H1 (cell line): ENCODE measurements at regions not wholly inside any gene's neighbourhood (a gene's known extent, or its start where the extent isn't known, plus 50 kb on each side); places are given as distances from the start of the nearest gene placed in this dataset.

ENCODE experiments used
- CTCF ChIA-PET: fragments of 300-600 bp; sonication (Branson Sonifier 250); formaldehyde crosslinking; loops from one replicate; lab custom pipeline; 2021; ENCODE audit not compliant: partially characterized antibody; lab: Charles Lee
- POLR2A ChIA-PET: fragments of 300-600 bp; sonication (Branson Sonifier 250); formaldehyde crosslinking; loops from one replicate; lab custom pipeline; 2021; ENCODE audit warnings: inconsistent platforms; ENCODE audit not compliant: partially characterized antibody; lab: Charles Lee
- DNase-seq, 2 experiments: peaks; one replicate each; pipeline versions ENCODE4 v3.0.0 to v3.0.0-alpha.2; 2010 to 2022; ENCODE audit warnings: low spot score in 2 of 2, low read depth in 1 of 2, mixed read lengths in 1 of 2
- FAIRE-seq: peaks from 2 replicates; lab custom pipeline; 2011; peaks lifted over from hg19 to GRCh38; lab: Jason Lieb, UNC
- H2AFZ ChIP-seq: 2 replicates; pipeline ENCODE4 v1.8.1; 2012; ENCODE audit warnings: low read length, inconsistent platforms
- H2AK5ac ChIP-seq: 2 replicates; pipeline ENCODE4 v1.6.1; 2013; ENCODE audit warnings: low read depth, low read length
- H2BK120ac ChIP-seq: replicated peaks from 2 replicates; pipeline ENCODE3; 2013; ENCODE audit warnings: low read depth, low read length, inconsistent platforms
- H2BK12ac ChIP-seq: 2 replicates; pipeline ENCODE4 v1.6.1; 2013; ENCODE audit warnings: low read depth, low read length
- H2BK15ac ChIP-seq: 2 replicates; pipeline ENCODE4 v1.6.1; 2013; ENCODE audit warnings: low read length
- H2BK20ac ChIP-seq: 2 replicates; pipeline ENCODE4 v1.6.1; 2013; ENCODE audit warnings: low read length
- H2BK5ac ChIP-seq: 2 replicates; pipeline ENCODE4 v1.6.1; 2013; ENCODE audit warnings: low read depth, low read length
- H3K14ac ChIP-seq: 2 replicates; pipeline ENCODE4 v1.6.1; 2013; ENCODE audit warnings: inconsistent platforms; ENCODE audit not compliant: insufficient read length
- H3K18ac ChIP-seq: 2 replicates; pipeline ENCODE4 v1.6.1; 2013; ENCODE audit warnings: low read length; ENCODE audit errors: extremely low read depth
- H3K23ac ChIP-seq: 2 replicates; pipeline ENCODE4 v1.6.1; 2013; ENCODE audit warnings: inconsistent platforms; ENCODE audit not compliant: insufficient read length
- H3K23me2 ChIP-seq: 2 replicates; pipeline ENCODE4 v1.6.1; 2013; ENCODE audit warnings: low read depth, low read length
- H3K27ac ChIP-seq: 2 replicates; pipeline ENCODE4 v1.6.1; 2011; ENCODE audit warnings: low read depth, low read length, inconsistent platforms
- H3K27me3 ChIP-seq, 4 experiments: replicated peaks in 1 of 4; 1 replicate in 1 of 4; 2 replicates in 3 of 4; pipeline versions ENCODE4 v1.6.1 to v1.8.1; 2011 to 2013; ENCODE audit warnings: low read length in 3 of 4, mild to moderate bottlenecking in 3 of 4, inconsistent platforms in 2 of 4, mixed read lengths in 2 of 4, moderate library complexity in 1 of 4; ENCODE audit not compliant: control insufficient read depth in 3 of 4, insufficient read depth in 3 of 4; ENCODE audit errors: extremely low read depth in 1 of 4
- H3K36me3 ChIP-seq, 4 experiments: 2 replicates each; pipeline versions ENCODE4 v1.6.1 to v1.8.1; 2011 to 2013; ENCODE audit warnings: mild to moderate bottlenecking in 4 of 4, low read length in 3 of 4, moderate library complexity in 2 of 4, control low read depth in 1 of 4, inconsistent platforms in 1 of 4; ENCODE audit not compliant: insufficient read depth in 4 of 4, control insufficient read depth in 2 of 4
- H3K4ac ChIP-seq: replicated peaks from 2 replicates; pipeline ENCODE3; 2013; ENCODE audit warnings: low read length, low read depth, mixed read lengths, inconsistent platforms; ENCODE audit not compliant: insufficient read length
- H3K4me1 ChIP-seq, 4 experiments: replicated peaks in 1 of 4; 1 replicate in 1 of 4; 2 replicates in 3 of 4; pipeline versions ENCODE4 v1.6.1 to v1.8.1; 2011 to 2013; ENCODE audit warnings: low read length in 3 of 4, inconsistent platforms in 2 of 4, mixed read lengths in 1 of 4; ENCODE audit not compliant: insufficient read depth in 4 of 4, control insufficient read depth in 3 of 4
- H3K4me2 ChIP-seq, 2 experiments: 2 replicates each; pipeline versions ENCODE4 v1.6.1 to v1.8.1; 2011 to 2013; ENCODE audit warnings: low read depth in 2 of 2, low read length in 2 of 2, control low read depth in 1 of 2, inconsistent platforms in 1 of 2, mild to moderate bottlenecking in 1 of 2; ENCODE audit not compliant: insufficient read depth in 1 of 2
- H3K4me3 ChIP-seq, 4 experiments: fragments of 200-600, 300-600 bp in 1 of 4; sonication (generic), shearing (Covaris generic), sonication (Bioruptor Twin) in 1 of 4; 2 replicates each; pipeline versions ENCODE4 v1.5.1 to v1.8.1; 2011 to 2016; ENCODE audit warnings: low read length in 4 of 4, low read depth in 3 of 4, control low read depth in 2 of 4, inconsistent platforms in 2 of 4, mild to moderate bottlenecking in 2 of 4, mixed read lengths in 1 of 4, moderate library complexity in 1 of 4; ENCODE audit not compliant: insufficient read depth in 2 of 4; ENCODE audit errors: extremely low read depth in 1 of 4
- H3K56ac ChIP-seq: replicated peaks from 2 replicates; pipeline ENCODE3; 2013; ENCODE audit warnings: low read depth, mild to moderate bottlenecking, mixed read lengths, low read length, inconsistent platforms; ENCODE audit not compliant: insufficient read length
- H3K79me1 ChIP-seq: 2 replicates; pipeline ENCODE4 v1.6.1; 2013; ENCODE audit warnings: low read depth, low read length, control low read depth
- H3K79me2 ChIP-seq, 2 experiments: 2 replicates each; pipeline versions ENCODE4 v1.6.1 to v1.8.1; 2012 to 2013; ENCODE audit warnings: low read length in 2 of 2, mild to moderate bottlenecking in 2 of 2, inconsistent platforms in 1 of 2; ENCODE audit not compliant: insufficient read depth in 2 of 2, control insufficient read depth in 1 of 2
- H3K9ac ChIP-seq, 4 experiments: replicated peaks in 1 of 4; 1 replicate in 1 of 4; 2 replicates in 3 of 4; pipeline versions ENCODE4 v1.6.1 to v1.8.1; 2011 to 2013; ENCODE audit warnings: low read depth in 3 of 4, low read length in 3 of 4, control low read depth in 2 of 4, mild to moderate bottlenecking in 2 of 4, moderate library complexity in 2 of 4, inconsistent platforms in 1 of 4; ENCODE audit errors: extremely low read depth in 1 of 4
- H3K9me3 ChIP-seq, 2 experiments: 2 replicates each; pipeline versions ENCODE4 v1.6.1 to v1.8.1; 2012 to 2013; ENCODE audit warnings: mild to moderate bottlenecking in 2 of 2, moderate library complexity in 2 of 2, control low read depth in 1 of 2, inconsistent platforms in 1 of 2, low read depth in 1 of 2, low read length in 1 of 2, mixed read lengths in 1 of 2; ENCODE audit not compliant: insufficient read depth in 2 of 2
- H4K20me1 ChIP-seq, 2 experiments: replicated peaks in 1 of 2; 2 replicates each; pipeline versions ENCODE3 to v1.8.1; 2011 to 2013; ENCODE audit warnings: inconsistent platforms in 2 of 2, low read length in 2 of 2, mild to moderate bottlenecking in 1 of 2; ENCODE audit not compliant: insufficient read depth in 2 of 2, control insufficient read depth in 1 of 2
- H4K5ac ChIP-seq: 2 replicates; pipeline ENCODE4 v1.6.1; 2013; ENCODE audit warnings: low read length, low read depth, mixed read lengths, inconsistent platforms; ENCODE audit not compliant: insufficient read length
- H4K8ac ChIP-seq: 2 replicates; pipeline ENCODE4 v1.8.0; 2013; ENCODE audit warnings: mild to moderate bottlenecking, moderate library complexity, low read length, inconsistent platforms; ENCODE audit not compliant: insufficient read depth; ENCODE audit errors: extremely low read depth
- H4K91ac ChIP-seq: replicated peaks from 2 replicates; pipeline ENCODE3; 2013; ENCODE audit warnings: low read length, mixed read lengths, inconsistent platforms; ENCODE audit not compliant: insufficient read length
- CHD1 ChIP-seq: IDR thresholded peaks from 2 replicates; pipeline ENCODE4 v1.6.1; 2012; ENCODE audit warnings: low read depth, low read length, improper control_type of control experiment
- HDAC2 ChIP-seq, 2 experiments: fragments of 300-600 bp in 1 of 2; sonication (generic) in 1 of 2; IDR thresholded peaks; 2 replicates each; pipeline ENCODE4 v1.6.1; 2011 to 2012; ENCODE audit warnings: low read depth in 2 of 2, low read length in 2 of 2, mild to moderate bottlenecking in 2 of 2, moderate library complexity in 2 of 2, borderline replicate concordance in 1 of 2, inconsistent platforms in 1 of 2
- MAFK ChIP-seq: IDR thresholded peaks from 2 replicates; pipeline ENCODE4 v1.6.1; 2012; ENCODE audit warnings: low read depth, mild to moderate bottlenecking, improper control_type of control experiment, low read length
- NRF1 ChIP-seq: IDR thresholded peaks from 2 replicates; pipeline ENCODE4 v1.6.1; 2011; ENCODE audit warnings: mild to moderate bottlenecking, low read depth, low read length, improper control_type of control experiment
- POLR2AphosphoS5 ChIP-seq: IDR thresholded peaks from 2 replicates; pipeline ENCODE4 v1.6.1; 2011; ENCODE audit warnings: low read depth, low read length
- RAD21 ChIP-seq, 2 experiments: IDR thresholded peaks in 1 of 2; conservative IDR thresholded peaks in 1 of 2; 2 replicates each; pipeline ENCODE4 v1.6.1; 2011; ENCODE audit warnings: low read depth in 2 of 2, low read length in 2 of 2, improper control_type of control experiment in 1 of 2, inconsistent platforms in 1 of 2, mild to moderate bottlenecking in 1 of 2, moderate library complexity in 1 of 2
- SRF ChIP-seq: IDR thresholded peaks from 2 replicates; pipeline ENCODE4 v1.6.1; 2011; ENCODE audit warnings: mild to moderate bottlenecking, low read depth, low read length, moderate library complexity
- TAF7 ChIP-seq: optimal IDR thresholded peaks from 2 replicates; pipeline ENCODE3; 2011; ENCODE audit warnings: low read depth, mild to moderate bottlenecking, inconsistent platforms, low read length, moderate library complexity, borderline replicate concordance
- TBP ChIP-seq: IDR thresholded peaks from 2 replicates; pipeline ENCODE4 v1.6.1; 2011; ENCODE audit warnings: low read depth, low read length, improper control_type of control experiment
- WGBS, 2 experiments: shearing (Covaris generic) in 1 of 2; methylation state at CpG; one replicate each; pipeline versions ENCODE4 v1.1.6 to v1.1.7; 2013 to 2015; ENCODE audit warnings: low lambda C conversion rate in 2 of 2, mixed read lengths in 2 of 2, inconsistent platforms in 1 of 2, low coverage in 1 of 2, missing lambda C conversion rate in 1 of 2; ENCODE audit not compliant: insufficient replicate concordance in 2 of 2, insufficient coverage in 1 of 2, insufficient read length in 1 of 2; ENCODE audit errors: extremely low coverage in 1 of 2, missing lambda C conversion rate in 1 of 2; 5-methylcytosine and 5-hydroxymethylcytosine counted together
- TF ChIP-seq, protein P1 (sequence below): IDR thresholded peaks from 2 replicates; pipeline ENCODE4 v1.6.1; 2011; ENCODE audit warnings: low read depth, mild to moderate bottlenecking, low read length; ENCODE audit not compliant: insufficient read depth
- TF ChIP-seq, protein P2 (sequence below): IDR thresholded peaks from 2 replicates; pipeline ENCODE4 v1.6.1; 2012; ENCODE audit warnings: inconsistent platforms
- TF ChIP-seq, protein P3 (sequence below): IDR thresholded peaks from 2 replicates; pipeline ENCODE4 v1.6.1; 2012; ENCODE audit warnings: low read length, inconsistent platforms

DNA sequence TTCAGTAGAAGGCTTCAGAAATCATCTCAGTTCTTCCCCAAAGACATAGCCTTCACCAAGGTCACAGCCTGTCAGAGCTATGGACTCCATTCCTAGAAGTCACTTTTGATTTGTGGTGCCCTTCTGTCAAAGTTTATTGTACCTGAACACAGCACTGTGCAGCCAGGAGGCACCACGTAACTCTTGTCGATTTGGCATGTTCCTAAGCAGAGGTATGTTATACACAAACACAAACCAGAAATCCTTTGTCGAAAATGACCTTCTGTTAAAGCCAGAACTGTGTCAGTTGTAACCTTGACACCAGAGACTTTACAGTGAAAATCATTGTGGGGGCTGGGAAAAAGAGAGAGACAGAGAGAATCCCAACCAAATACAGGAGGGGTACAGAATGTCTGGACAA is 62.6 kb upstream of the SGPP2 start:
- Histone ChIP-seq H3K4me3 (no peak overlapping the region), H3K9ac (no peak overlapping the region)
- TF ChIP-seq, protein P1, sequence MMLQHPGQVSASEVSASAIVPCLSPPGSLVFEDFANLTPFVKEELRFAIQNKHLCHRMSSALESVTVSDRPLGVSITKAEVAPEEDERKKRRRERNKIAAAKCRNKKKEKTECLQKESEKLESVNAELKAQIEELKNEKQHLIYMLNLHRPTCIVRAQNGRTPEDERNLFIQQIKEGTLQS, result no peak
- TF ChIP-seq, protein P2, sequence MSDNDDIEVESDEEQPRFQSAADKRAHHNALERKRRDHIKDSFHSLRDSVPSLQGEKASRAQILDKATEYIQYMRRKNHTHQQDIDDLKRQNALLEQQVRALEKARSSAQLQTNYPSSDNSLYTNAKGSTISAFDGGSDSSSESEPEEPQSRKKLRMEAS, result no peak
- TF ChIP-seq TBP (no peak), CHD1 (no peak), POLR2AphosphoS5 (no peak), NRF1 (no peak), RAD21 (IDR thresholded peaks at IDR 0.05 in 1 of 2, conservative IDR thresholded peaks at IDR 0.05 in 1 of 2; ENCODE audit: low read depth in 2 of 2, low read length in 2 of 2) (no peak), HDAC2 (IDR thresholded peaks at IDR 0.05; ENCODE audit: borderline replicate concordance in 1 of 2, low read depth in 2 of 2, low read length in 2 of 2) (no peak), SRF (no peak), MAFK (no peak), TAF7 (no peak)
- TF ChIP-seq, protein P3, sequence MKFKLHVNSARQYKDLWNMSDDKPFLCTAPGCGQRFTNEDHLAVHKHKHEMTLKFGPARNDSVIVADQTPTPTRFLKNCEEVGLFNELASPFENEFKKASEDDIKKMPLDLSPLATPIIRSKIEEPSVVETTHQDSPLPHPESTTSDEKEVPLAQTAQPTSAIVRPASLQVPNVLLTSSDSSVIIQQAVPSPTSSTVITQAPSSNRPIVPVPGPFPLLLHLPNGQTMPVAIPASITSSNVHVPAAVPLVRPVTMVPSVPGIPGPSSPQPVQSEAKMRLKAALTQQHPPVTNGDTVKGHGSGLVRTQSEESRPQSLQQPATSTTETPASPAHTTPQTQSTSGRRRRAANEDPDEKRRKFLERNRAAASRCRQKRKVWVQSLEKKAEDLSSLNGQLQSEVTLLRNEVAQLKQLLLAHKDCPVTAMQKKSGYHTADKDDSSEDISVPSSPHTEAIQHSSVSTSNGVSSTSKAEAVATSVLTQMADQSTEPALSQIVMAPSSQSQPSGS, result no peak

More for the DNA sequence above, 62.6 kb upstream of the SGPP2 start:
- FAIRE-seq, result no peak
- Histone ChIP-seq H3K23ac (no peak overlapping the region), H2BK20ac (no peak overlapping the region), H3K27me3 (no peaks in the 10 kb centered on the region), H3K36me3 (no peaks in the 10 kb centered on the region), H3K27ac (no peak overlapping the region), H3K14ac (no peak overlapping the region), H2BK15ac (no peak overlapping the region), H4K5ac (no peak overlapping the region), H3K9me3 (no peaks in the 10 kb centered on the region), H4K8ac (no peak overlapping the region), H3K18ac (no peak overlapping the region), H2AFZ (no peak overlapping the region), H3K79me1 (no peaks in the 10 kb centered on the region), H4K91ac (no peak overlapping the region), H3K79me2 (no peaks in the 10 kb centered on the region), H3K56ac (no peak overlapping the region), H2BK120ac (no peak overlapping the region), H4K20me1 (no peaks in the 10 kb centered on the region), H2AK5ac (no peak overlapping the region; the same call in 1 of the 2 replicates), H3K4ac (no peak overlapping the region), H2BK12ac (no peak overlapping the region), H3K23me2 (no peaks in the 10 kb centered on the region), H2BK5ac (no peak overlapping the region), H3K4me1 (no peaks in the 10 kb centered on the region), H3K4me2 (no peak overlapping the region)
- ChIA-PET CTCF (interaction anchor here (1.6 kb wide), 1 partner anchor 200 kb away, joined by 4 read pairs; no protein-coding TSS in a partner anchor), POLR2A (no interaction called here)
- WGBS, 2 experiments, result 94% methylated on average over 3 of the region's 3 CpGs; no CpG with 5 or more reads in 1 of the 2 experiments
- no peak for DNase-seq
